Common myeloid progenitor, CD34-positive (primary cell): ENCODE measurements at regions not wholly inside any gene's neighbourhood (a gene's known extent, or its start where the extent isn't known, plus 50 kb on each side); places are given as distances from the start of the nearest gene placed in this dataset.
"Not testable (repeated sequence)": the region's sequence is repeated elsewhere in the genome, so short reads cannot be mapped to it uniquely, and the experiment has no call there.

ENCODE experiments used
- CTCF ChIA-PET: fragments of 350-600 bp; sonication (Branson Sonifier 250); formaldehyde crosslinking; loops from one replicate; lab custom pipeline; 2021; ENCODE audit warnings: antibody characterized with exemption; lab: Charles Lee
- POLR2A ChIA-PET: fragments of 350-600 bp; sonication (Branson Sonifier 250); formaldehyde crosslinking; loops from one replicate; lab custom pipeline; 2021; ENCODE audit warnings: antibody characterized with exemption; lab: Charles Lee
- DNase-seq, 3 donors: peaks; one replicate each; pipeline versions ENCODE4 v3.0.0 to v3.0.0-alpha.2; 2013
- H3K27ac ChIP-seq, 2 experiments: 1 replicate in 1 of 2; 2 replicates in 1 of 2; pipeline ENCODE4 v1.7.0; 2013; ENCODE audit warnings: inconsistent platforms in 2 of 2, low read length in 2 of 2, mild to moderate bottlenecking in 2 of 2, low read depth in 1 of 2, moderate library complexity in 1 of 2; ENCODE audit not compliant: severe bottlenecking in 2 of 2, insufficient read depth in 1 of 2, poor library complexity in 1 of 2
- H3K27me3 ChIP-seq, 5 experiments: replicated peaks in 2 of 5; 1 replicate in 3 of 5; 2 replicates in 2 of 5; pipeline versions ENCODE4 v1.6.1 to v1.7.0; 2013; ENCODE audit warnings: low read length in 4 of 5, mild to moderate bottlenecking in 2 of 5, moderate library complexity in 2 of 5, inconsistent platforms in 1 of 5; ENCODE audit not compliant: insufficient read depth in 5 of 5, control insufficient read depth in 4 of 5
- H3K36me3 ChIP-seq, 4 experiments: 1 replicate in 2 of 4; 2 replicates in 2 of 4; pipeline versions ENCODE4 v1.6.1 to v1.7.0; 2013; ENCODE audit warnings: low read length in 3 of 4, control low read depth in 1 of 4, mild to moderate bottlenecking in 1 of 4; ENCODE audit not compliant: control insufficient read depth in 4 of 4, insufficient read depth in 4 of 4
- H3K4me1 ChIP-seq, 4 experiments: 1 replicate in 3 of 4; 2 replicates in 1 of 4; pipeline versions ENCODE4 v1.6.1 to v1.7.1; 2013; ENCODE audit warnings: low read length in 3 of 4, mild to moderate bottlenecking in 3 of 4, control low read depth in 1 of 4, inconsistent platforms in 1 of 4, moderate library complexity in 1 of 4; ENCODE audit not compliant: control insufficient read depth in 4 of 4, insufficient read depth in 4 of 4; ENCODE audit errors: control extremely low read depth in 1 of 4
- H3K4me3 ChIP-seq, 7 experiments: 1 replicate in 4 of 7; 2 replicates in 3 of 7; pipeline versions ENCODE4 v1.5.1 to v1.7.0; 2013; ENCODE audit warnings: mild to moderate bottlenecking in 7 of 7, low read length in 6 of 7, moderate library complexity in 6 of 7, inconsistent platforms in 2 of 7, low read depth in 2 of 7, control low read depth in 1 of 7; ENCODE audit not compliant: insufficient read depth in 4 of 7, control insufficient read depth in 1 of 7; ENCODE audit errors: extremely low read depth in 1 of 7
- H3K9me3 ChIP-seq, 5 experiments: 1 replicate in 4 of 5; 2 replicates in 1 of 5; pipeline versions ENCODE4 v1.6.1 to v1.7.1; 2013; ENCODE audit warnings: low read length in 4 of 5, mild to moderate bottlenecking in 2 of 5, inconsistent platforms in 1 of 5, low read depth in 1 of 5, moderate library complexity in 1 of 5; ENCODE audit not compliant: control insufficient read depth in 4 of 5, insufficient read depth in 2 of 5; ENCODE audit errors: control extremely low read depth in 1 of 5
- WGBS: methylation state at CpG from one replicate; pipeline ENCODE4 v1.1.5; 2013; ENCODE audit not compliant: insufficient coverage; 5-methylcytosine and 5-hydroxymethylcytosine counted together

GRCh38 chr17:34076743-34077631, 178.1 kb upstream of the CCL2 start:
- 71% methylated on average over 12 of the region's 16 CpGs for WGBS
- CTCF ChIA-PET, result interaction anchor here (0.5 kb wide), 1 partner anchor 49 kb away, joined by 3 read pairs; no protein-coding TSS in a partner anchor
- POLR2A ChIA-PET, result no interaction called here
- Histone ChIP-seq H3K9me3 (peaks cover 0 to 2% (median 0%) of the 10 kb centered on the region in 5 experiments), H3K4me1 (peaks cover 0 to 1% (median 0%) of the 10 kb centered on the region in 4 experiments), H3K27ac (no peak overlapping the region), H3K4me3 (no peak overlapping the region), H3K36me3 (no peaks in the 10 kb centered on the region), H3K27me3 (peaks cover 0 to 6% (median 0%) of the 10 kb centered on the region in 5 experiments)
- no peak for DNase-seq

DNA sequence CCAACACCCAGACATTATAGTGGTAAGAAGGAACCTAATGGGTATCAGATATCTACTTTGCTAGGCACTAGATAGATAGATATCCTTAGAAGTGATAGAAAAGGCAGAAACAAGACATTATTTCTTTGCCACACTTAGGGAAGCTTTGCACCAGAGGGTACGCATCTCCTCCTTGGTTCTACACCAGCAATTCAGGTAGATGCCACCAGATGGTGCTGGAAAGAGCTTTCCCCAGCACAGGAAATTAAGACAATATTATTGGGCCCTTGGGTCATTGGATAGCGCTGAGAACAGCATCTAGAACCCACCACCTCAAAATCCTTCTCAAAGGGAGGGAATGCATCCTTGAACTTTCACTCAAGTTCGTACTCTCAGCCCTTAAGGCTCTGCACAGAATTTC, 173.8 kb upstream of the CCL2 start:
- Histone ChIP-seq H3K27me3 (peaks cover 0 to 6% (median 0%) of the 10 kb centered on the region in 5 experiments), H3K9me3 (no peaks in the 10 kb centered on the region), H3K4me3 (no peak overlapping the region), H3K36me3 (no peaks in the 10 kb centered on the region), H3K4me1 (peaks cover 0 to 3% (median 0%) of the 10 kb centered on the region in 4 experiments), H3K27ac (no peak overlapping the region)
- ChIA-PET CTCF (interaction anchor here (0.9 to 2.0 kb wide), 4 partner anchors 9 to 152 kb away, joined by 3 to 7 read pairs (median 4); no protein-coding TSS in a partner anchor), POLR2A (no interaction called here)
- WGBS, result 92% methylated on average over 3 of the region's 3 CpGs
- peak; percentile 17 to 33 (median 17) for DNase-seq

DNA sequence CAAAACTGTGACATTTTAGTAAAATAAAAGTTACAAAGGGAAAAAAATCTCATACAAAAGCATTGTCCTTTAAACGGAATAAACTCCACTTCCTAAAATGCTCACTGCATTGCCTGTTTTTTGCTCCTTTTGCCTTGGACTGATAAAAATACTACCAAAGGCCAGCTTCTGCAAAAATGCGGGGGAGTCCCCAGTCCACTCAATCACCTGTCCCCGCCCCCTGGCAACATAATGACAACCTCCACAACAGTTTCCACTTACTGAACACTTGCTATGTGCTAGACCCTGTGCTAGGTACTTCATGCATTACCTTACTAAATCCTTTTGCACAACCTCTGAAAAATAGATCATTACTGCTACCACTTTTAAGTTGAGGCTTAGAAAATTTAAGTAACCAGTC, 172.7 kb upstream of the CCL2 start:
- no peaks in the 10 kb centered on the region for H3K9me3 ChIP-seq
- H3K27ac ChIP-seq, result no peak overlapping the region
- H3K4me1 ChIP-seq, result peaks cover 0 to 3% (median 0%) of the 10 kb centered on the region in 4 experiments
- WGBS, result 22% methylated on average over 2 of the region's 3 CpGs
- H3K36me3 ChIP-seq, result no peaks in the 10 kb centered on the region
- DNase-seq, result peak in 2 of 3 donors; percentile 60 to 64
- ChIA-PET CTCF (interaction anchor here (2.0 kb wide), 1 partner anchor 8 kb away, joined by 7 read pairs; no protein-coding TSS in a partner anchor), POLR2A (no interaction called here)
- H3K4me3 ChIP-seq, result no peak overlapping the region
- peaks cover 0 to 6% (median 0%) of the 10 kb centered on the region in 5 experiments for H3K27me3 ChIP-seq

- peak in 2 of 3 donors; percentile 3 to 4 for DNase-seq
- H3K4me1 ChIP-seq, H3K36me3 ChIP-seq, H3K27ac ChIP-seq, POLR2A ChIA-PET, H3K27me3 ChIP-seq, H3K4me3 ChIP-seq, H3K9me3 ChIP-seq: not testable (repeated sequence)
- 95% methylated on average over 4 of the region's 5 CpGs for WGBS
- CTCF ChIA-PET, result interaction anchor here (2.2 kb wide), 1 partner anchor 8 kb away, joined by 7 read pairs; no protein-coding TSS in a partner anchor
Measured at GRCh38 chr17:34089042-34089441, 166.0 kb upstream of the CCL2 start.

DNA sequence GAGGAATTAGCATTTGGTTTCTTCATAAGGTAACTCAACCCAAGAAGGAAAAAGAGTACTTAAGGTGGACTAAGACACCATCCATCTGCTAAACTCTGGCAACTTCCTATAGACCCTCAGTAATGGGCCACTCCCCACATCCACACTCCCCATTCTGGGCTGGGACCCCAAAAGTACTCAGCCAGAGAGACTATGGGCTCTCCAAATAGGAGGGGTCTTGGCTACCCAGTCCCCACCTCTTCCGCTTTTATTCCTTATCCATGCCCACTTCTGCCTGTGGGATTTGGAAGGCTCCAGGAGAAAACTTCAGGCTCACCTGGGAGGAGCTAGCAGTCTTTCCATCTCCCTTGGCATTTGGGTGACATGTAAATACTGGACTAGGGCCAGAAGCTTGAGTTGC, 164.5 kb upstream of the CCL2 start:
- no peak for DNase-seq
- H3K4me1 ChIP-seq, result no peaks in the 10 kb centered on the region
- no peak overlapping the region for H3K27ac ChIP-seq
- POLR2A ChIA-PET, result no interaction called here
- H3K4me3 ChIP-seq, result no peak overlapping the region
- CTCF ChIA-PET, result interaction anchor here (0.8 to 2.2 kb wide), 2 partner anchors 9 to 108 kb away, joined by 3 to 7 read pairs; no protein-coding TSS in a partner anchor
- H3K27me3 ChIP-seq, result peaks cover 0 to 4% (median 0%) of the 10 kb centered on the region in 5 experiments
- WGBS, result no CpG with 5 or more reads among the region's 1 CpG
- no peaks in the 10 kb centered on the region for H3K36me3 ChIP-seq
- no peaks in the 10 kb centered on the region for H3K9me3 ChIP-seq

DNA sequence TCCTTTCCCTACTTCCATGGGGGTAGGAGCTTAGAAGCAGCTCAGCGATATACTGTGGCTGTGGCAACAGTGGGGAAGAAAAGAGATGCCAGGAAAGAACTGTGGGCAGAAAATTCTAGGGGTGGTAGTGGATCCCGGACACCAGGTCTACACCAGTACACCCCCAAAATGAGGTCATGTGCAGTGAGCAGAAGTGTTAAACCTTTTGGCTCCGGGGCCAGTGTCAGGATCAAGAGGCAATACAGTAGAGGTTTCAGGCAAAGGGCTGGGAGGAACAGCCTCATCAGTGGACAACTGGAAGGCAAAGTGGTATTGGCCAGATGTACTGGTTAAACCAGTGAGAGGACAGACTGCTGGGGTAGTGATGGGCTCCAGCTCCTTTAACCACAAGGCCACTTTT, 163.1 kb upstream of the CCL2 start:
- Histone ChIP-seq H3K4me1 (no peaks in the 10 kb centered on the region), H3K27me3 (peaks cover 0 to 6% (median 0%) of the 10 kb centered on the region in 5 experiments), H3K9me3 (no peaks in the 10 kb centered on the region), H3K27ac (no peak overlapping the region), H3K4me3 (no peak overlapping the region), H3K36me3 (no peaks in the 10 kb centered on the region)
- POLR2A ChIA-PET, result no interaction called here
- no peak for DNase-seq
- WGBS, result 100% methylated on average over 2 of the region's 3 CpGs
- CTCF ChIA-PET, result no interaction called here

DNA sequence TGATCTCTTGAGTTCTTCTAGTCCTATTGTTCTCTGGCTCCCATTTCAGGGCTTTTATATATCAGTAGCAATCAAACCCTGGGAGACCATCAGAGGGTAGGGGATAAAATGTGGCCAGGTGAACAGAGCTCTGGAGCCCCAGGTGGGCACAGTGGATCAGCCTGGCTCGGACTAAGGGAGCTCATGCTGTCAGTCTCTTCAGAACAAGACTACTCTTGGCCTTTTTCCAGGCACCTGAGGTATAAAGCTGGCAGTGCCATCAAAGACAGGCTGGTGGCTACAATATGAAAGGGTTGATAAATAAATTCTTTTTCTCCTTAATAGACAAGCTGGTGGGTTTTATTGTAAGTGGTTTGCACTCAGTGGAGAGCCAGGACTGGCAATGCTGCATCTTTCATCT, 160.0 kb upstream of the CCL2 start:
- Histone ChIP-seq H3K27me3 (peaks cover 0 to 6% (median 0%) of the 10 kb centered on the region in 5 experiments), H3K27ac (no peak overlapping the region), H3K9me3 (no peaks in the 10 kb centered on the region), H3K36me3 (no peaks in the 10 kb centered on the region), H3K4me1 (no peaks in the 10 kb centered on the region), H3K4me3 (no peak overlapping the region)
- 83% methylated on average over 1 of the region's 1 CpG for WGBS
- POLR2A ChIA-PET, result no interaction called here
- DNase-seq, result no peak
- CTCF ChIA-PET, result no interaction called here
